HCT116 (cell line): ENCODE measurements at regions not wholly inside any gene's neighbourhood (a gene's known extent, or its start where the extent isn't known, plus 50 kb on each side); places are given as distances from the start of the nearest gene placed in this dataset.

Experiments used
- ATAC-seq: fragments of 200-7000 bp; cut with Tn5 transposase; 2 replicates; pipeline ENCODE4 v1.9.1; 2020; ENCODE audit warnings: mild to moderate bottlenecking, moderate library complexity
- BruUV-seq: library from RNA; stranded (reverse); fragments of 400-500 nt; replicated peaks from 2 replicates; lab custom pipeline; 2021; lab: Mats Ljungman, UMichigan
- CTCF ChIA-PET: fragments of 300-600 bp; sonication (Branson Sonifier 250); formaldehyde crosslinking; loops from one replicate; lab custom pipeline; 2021; ENCODE audit warnings: antibody characterized with exemption; lab: Charles Lee
- POLR2A ChIA-PET: fragments of 300-600, 350-600 bp; sonication (Branson Sonifier 250); formaldehyde crosslinking; loops from one replicate; lab custom pipeline; 2021; ENCODE audit warnings: antibody characterized with exemption; lab: Charles Lee
- RAD21 ChIA-PET, 2 experiments: fragments of 300-600 bp; sonication (Branson Sonifier 250); formaldehyde crosslinking; loops; one replicate each; lab custom pipeline; 2023; ENCODE audit warnings: low total read pairs in 2 of 2; ENCODE audit not compliant: uncharacterized antibody in 2 of 2, unreplicated experiment in 2 of 2, low non-redundant PET in 1 of 2; lab: Charles Lee
- DNase-seq: peaks from one replicate; pipeline ENCODE4 v3.0.0-alpha.2; 2010; ENCODE audit warnings: low read depth, low spot score
- H2AFZ ChIP-seq: fragments of 200-600 bp; shearing (Covaris generic), sonication (generic); 2 replicates; pipeline ENCODE4 v1.6.1; 2017; ENCODE audit warnings: low read depth, mixed run types, mixed read lengths, antibody characterized with exemption, low read length; ENCODE audit not compliant: poor library complexity, severe bottlenecking
- H3K27ac ChIP-seq: 2 replicates; pipeline ENCODE4 v1.5.1; 2012; ENCODE audit warnings: low read depth, low read length
- H3K27me3 ChIP-seq: fragments of 200-600 bp; sonication (generic); 2 replicates; pipeline ENCODE4 v1.6.1; 2016; ENCODE audit warnings: mixed run types, low read length, mixed read lengths; ENCODE audit not compliant: insufficient read depth
- H3K36me3 ChIP-seq, 2 experiments: fragments of 200-500 bp in 1 of 2; fragments of 200-600 bp in 1 of 2; sonication (Bioruptor generic) in 1 of 2; sonication (generic) in 1 of 2; 2 replicates each; pipeline versions ENCODE4 v1.5.1 to v1.6.1; 2014 to 2016; ENCODE audit warnings: low read length in 2 of 2, inconsistent platforms in 1 of 2, mixed read lengths in 1 of 2, mixed run types in 1 of 2; ENCODE audit not compliant: insufficient read depth in 2 of 2, control insufficient read depth in 1 of 2
- H3K4me1 ChIP-seq, 2 experiments: fragments of 200-600 bp in 1 of 2; sonication (generic) in 1 of 2; 2 replicates each; pipeline versions ENCODE4 v1.5.1 to v1.6.1; 2012 to 2017; ENCODE audit warnings: low read length in 2 of 2, inconsistent platforms in 1 of 2, mild to moderate bottlenecking in 1 of 2, mixed read lengths in 1 of 2, mixed run types in 1 of 2, moderate library complexity in 1 of 2; ENCODE audit not compliant: insufficient read depth in 2 of 2, control insufficient read depth in 1 of 2
- H3K4me2 ChIP-seq: fragments of 200-600 bp; sonication (generic); 2 replicates; pipeline ENCODE4 v1.6.1; 2017; ENCODE audit warnings: mixed run types, low read length, mixed read lengths
- H3K4me3 ChIP-seq, 2 experiments: fragments of 200-600 bp in 1 of 2; sonication (generic) in 1 of 2; replicated peaks in 1 of 2; 2 replicates each; pipeline ENCODE4 v1.5.1; 2011 to 2016; ENCODE audit warnings: low read length in 2 of 2, control low read depth in 1 of 2, low read depth in 1 of 2, mild to moderate bottlenecking in 1 of 2, mixed read lengths in 1 of 2, mixed run types in 1 of 2
- H3K79me2 ChIP-seq: fragments of 200-600 bp; sonication (generic); 2 replicates; pipeline ENCODE4 v1.6.1; 2017; ENCODE audit warnings: mild to moderate bottlenecking, mixed run types, low read length, moderate library complexity, mixed read lengths; ENCODE audit not compliant: insufficient read depth
- H3K9ac ChIP-seq: fragments of 200-600 bp; sonication (generic); 2 replicates; pipeline ENCODE4 v1.6.1; 2016; ENCODE audit warnings: low read length, mixed read lengths
- H3K9me2 ChIP-seq: fragments of 200-600 bp; sonication (generic), shearing (Covaris generic); 2 replicates; pipeline ENCODE4 v1.6.1; 2017; ENCODE audit warnings: mixed run types, mild to moderate bottlenecking, moderate library complexity; ENCODE audit not compliant: insufficient read depth
- H3K9me3 ChIP-seq, 2 experiments: fragments of 200-500 bp in 1 of 2; fragments of 200-600 bp in 1 of 2; sonication (Bioruptor generic) in 1 of 2; sonication (generic) in 1 of 2; 2 replicates each; pipeline ENCODE4 v1.6.1; 2014 to 2017; ENCODE audit warnings: low read length in 2 of 2, mixed read lengths in 2 of 2, inconsistent platforms in 1 of 2, low read depth in 1 of 2, mild to moderate bottlenecking in 1 of 2, mixed run types in 1 of 2, moderate library complexity in 1 of 2; ENCODE audit not compliant: control insufficient read depth in 1 of 2, insufficient read depth in 1 of 2
- H4K20me1 ChIP-seq: fragments of 200-600 bp; sonication (generic), shearing (Covaris generic); 2 replicates; pipeline ENCODE4 v1.6.1; 2017; ENCODE audit warnings: mixed run types, mild to moderate bottlenecking, moderate library complexity; ENCODE audit not compliant: insufficient read depth
- CTCF ChIP-seq, 3 experiments: fragments of 200-600 bp in 1 of 3; sonication (generic) in 1 of 3; IDR thresholded peaks in 2 of 3; conservative IDR thresholded peaks in 1 of 3; 2 replicates each; pipeline ENCODE4 v1.5.1; 2012 to 2017; ENCODE audit warnings: low read depth in 2 of 3, low read length in 2 of 3, antibody characterized with exemption in 1 of 3, borderline replicate concordance in 1 of 3, control low read depth in 1 of 3, mild to moderate bottlenecking in 1 of 3, mixed read lengths in 1 of 3, mixed run types in 1 of 3, moderate library complexity in 1 of 3; ENCODE audit not compliant: insufficient read depth in 1 of 3
- EZH2 ChIP-seq: fragments of 200-600 bp; sonication (generic); IDR thresholded peaks from 2 replicates; pipeline ENCODE4 v1.6.1; 2017; ENCODE audit warnings: antibody characterized with exemption, mixed run types
- EZH2phosphoT487 ChIP-seq: fragments of 200-600 bp; IDR thresholded peaks from 2 replicates; pipeline ENCODE4 v1.6.1; 2018; ENCODE audit warnings: antibody characterized with exemption, borderline replicate concordance
- MAX ChIP-seq: IDR thresholded peaks from 2 replicates; pipeline ENCODE4 v1.6.1; 2012
- TCF7L2 ChIP-seq: IDR thresholded peaks from 2 replicates; pipeline ENCODE4 v1.7.0; 2011; ENCODE audit warnings: borderline replicate concordance, inconsistent platforms; ENCODE audit not compliant: insufficient read depth, insufficient read length; ENCODE audit errors: extremely low read depth
- YY1 ChIP-seq: IDR thresholded peaks from 2 replicates; pipeline ENCODE4 v1.6.1; 2011; ENCODE audit warnings: low read length, low read depth, moderate library complexity, mild to moderate bottlenecking; ENCODE audit not compliant: insufficient replicate concordance; ENCODE audit errors: extremely low read depth
- ZFX ChIP-seq: fragments of 450-650 bp; IDR thresholded peaks from 2 replicates; pipeline ENCODE4 v1.6.1; 2017
- ZNF274 ChIP-seq: fragments of 200-500 bp; sonication (Bioruptor generic); IDR thresholded peaks from 2 replicates; pipeline ENCODE4 v1.6.1; 2014; ENCODE audit warnings: mild to moderate bottlenecking, low read depth, low read length, inconsistent platforms
- intact Hi-C: fragments of 100-400 bp; cut with micrococcal nuclease; formaldehyde crosslinking; loops from 2 replicates; pipeline ENCODE4 v1.10.0; 2022
- TF ChIP-seq, protein P1 (sequence below): IDR thresholded peaks from 2 replicates; pipeline ENCODE4 v1.6.1; 2012; ENCODE audit warnings: low read depth

DNA sequence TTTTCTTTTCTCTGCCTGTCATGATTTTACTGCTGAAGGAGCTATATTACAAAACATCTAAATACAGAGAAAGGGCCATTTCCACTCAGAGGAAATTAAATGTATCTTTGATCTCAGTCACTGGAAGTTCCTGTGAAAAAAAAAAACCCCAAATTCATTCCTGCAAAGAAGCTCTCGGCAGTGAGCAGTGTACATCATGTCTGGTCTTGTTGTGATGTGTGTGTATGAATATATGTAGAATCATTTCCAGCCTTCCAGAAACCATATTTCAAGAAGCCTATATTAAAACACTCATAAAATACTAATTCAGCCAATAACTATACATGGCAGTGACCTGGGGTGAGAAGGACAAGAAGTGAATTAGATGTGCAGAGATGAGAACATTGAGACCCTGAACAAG lies 393.2 kb upstream of the TENM4 start:
- no peak for TF ChIP-seq MAX
- no peak for ATAC-seq

GRCh38 chr11:79830446-79830845 lies 389.6 kb upstream of the TENM4 start:
- DNase-seq: no peak
- H3K27me3 ChIP-seq: no peaks in the 10 kb centered on the region
- H3K36me3 ChIP-seq: no peaks in the 10 kb centered on the region
- no peaks in the 10 kb centered on the region for H3K9me2 ChIP-seq
- no peak overlapping the region for H3K4me2 ChIP-seq
- ChIA-PET CTCF (no interaction called here), POLR2A (no interaction called here), RAD21 (no interaction called here)
- H3K9ac ChIP-seq: no peak overlapping the region
- TF ChIP-seq EZH2: no peak
- TF ChIP-seq, protein P1, sequence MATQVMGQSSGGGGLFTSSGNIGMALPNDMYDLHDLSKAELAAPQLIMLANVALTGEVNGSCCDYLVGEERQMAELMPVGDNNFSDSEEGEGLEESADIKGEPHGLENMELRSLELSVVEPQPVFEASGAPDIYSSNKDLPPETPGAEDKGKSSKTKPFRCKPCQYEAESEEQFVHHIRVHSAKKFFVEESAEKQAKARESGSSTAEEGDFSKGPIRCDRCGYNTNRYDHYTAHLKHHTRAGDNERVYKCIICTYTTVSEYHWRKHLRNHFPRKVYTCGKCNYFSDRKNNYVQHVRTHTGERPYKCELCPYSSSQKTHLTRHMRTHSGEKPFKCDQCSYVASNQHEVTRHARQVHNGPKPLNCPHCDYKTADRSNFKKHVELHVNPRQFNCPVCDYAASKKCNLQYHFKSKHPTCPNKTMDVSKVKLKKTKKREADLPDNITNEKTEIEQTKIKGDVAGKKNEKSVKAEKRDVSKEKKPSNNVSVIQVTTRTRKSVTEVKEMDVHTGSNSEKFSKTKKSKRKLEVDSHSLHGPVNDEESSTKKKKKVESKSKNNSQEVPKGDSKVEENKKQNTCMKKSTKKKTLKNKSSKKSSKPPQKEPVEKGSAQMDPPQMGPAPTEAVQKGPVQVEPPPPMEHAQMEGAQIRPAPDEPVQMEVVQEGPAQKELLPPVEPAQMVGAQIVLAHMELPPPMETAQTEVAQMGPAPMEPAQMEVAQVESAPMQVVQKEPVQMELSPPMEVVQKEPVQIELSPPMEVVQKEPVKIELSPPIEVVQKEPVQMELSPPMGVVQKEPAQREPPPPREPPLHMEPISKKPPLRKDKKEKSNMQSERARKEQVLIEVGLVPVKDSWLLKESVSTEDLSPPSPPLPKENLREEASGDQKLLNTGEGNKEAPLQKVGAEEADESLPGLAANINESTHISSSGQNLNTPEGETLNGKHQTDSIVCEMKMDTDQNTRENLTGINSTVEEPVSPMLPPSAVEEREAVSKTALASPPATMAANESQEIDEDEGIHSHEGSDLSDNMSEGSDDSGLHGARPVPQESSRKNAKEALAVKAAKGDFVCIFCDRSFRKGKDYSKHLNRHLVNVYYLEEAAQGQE: no peak
- no peak for TF ChIP-seq ZFX
- TF ChIP-seq ZNF274: no peak
- no peak for TF ChIP-seq EZH2phosphoT487
- TF ChIP-seq TCF7L2: no peak
- TF ChIP-seq YY1: no peak
- TF ChIP-seq CTCF (IDR thresholded peaks at IDR 0.05 in 2 of 3, conservative IDR thresholded peaks at IDR 0.05 in 1 of 3; ENCODE audit: borderline replicate concordance in 1 of 3, insufficient read depth in 1 of 3, low read depth in 2 of 3, low read length in 2 of 3): no peak
- H3K79me2 ChIP-seq: no peaks in the 10 kb centered on the region
- no peak for ATAC-seq
- no TSS peak for BruUV-seq
- intact Hi-C loops: no loop called here
- H4K20me1 ChIP-seq: no peaks in the 10 kb centered on the region
- H3K9me3 ChIP-seq: peaks cover 4 to 37% of the 10 kb centered on the region in 2 experiments; a peak in 2 of 4 replicates
- no peaks in the 10 kb centered on the region for H3K4me1 ChIP-seq
- no peak overlapping the region for H2AFZ ChIP-seq
- no peak overlapping the region for H3K27ac ChIP-seq
- no peak overlapping the region for H3K4me3 ChIP-seq

More for the DNA sequence above, 393.2 kb upstream of the TENM4 start:
- Histone ChIP-seq H3K36me3 (no peaks in the 10 kb centered on the region), H3K9me3 (peaks cover 4 to 21% of the 10 kb centered on the region in 2 experiments; a peak in 2 of 4 replicates), H3K4me1 (no peaks in the 10 kb centered on the region), H3K27me3 (no peaks in the 10 kb centered on the region), H3K79me2 (no peaks in the 10 kb centered on the region), H3K4me2 (no peak overlapping the region), H3K9me2 (no peaks in the 10 kb centered on the region), H3K27ac (no peak overlapping the region), H2AFZ (no peak overlapping the region), H3K9ac (no peak overlapping the region), H3K4me3 (no peak overlapping the region), H4K20me1 (no peaks in the 10 kb centered on the region)
- POLR2A ChIA-PET: no interaction called here
- BruUV-seq: no TSS peak
- DNase-seq: no peak
- intact Hi-C loops: no loop called here
- RAD21 ChIA-PET: no interaction called here
- CTCF ChIA-PET: no interaction called here
